ENCODE measurements at regions not wholly inside any gene's neighbourhood (a gene's known extent, or its start where the extent isn't known, plus 50 kb on each side); places are given as distances from the start of the nearest gene placed in this dataset.
"Not testable (repeated sequence)": the region's sequence is repeated elsewhere in the genome, so short reads cannot be mapped to it uniquely, and the experiment has no call there.

- DNase-seq (ENCODE audit: low spot score) = not testable (repeated sequence)
Measured at GRCh38 chr4:3633277-3633676, 101.1 kb upstream of the LRPAP1 start.

- DNase-seq (ENCODE audit: low spot score) = not testable (repeated sequence)
Measured at GRCh38 chr4:3632794-3633193, 100.6 kb upstream of the LRPAP1 start.

GRCh38 chr4:3631544-3632266, 99.5 kb upstream of the LRPAP1 start:
- not testable (repeated sequence) for DNase-seq (ENCODE audit: low spot score)

GRCh38 chr4:3630598-3631543, 98.6 kb upstream of the LRPAP1 start:
- no peak for DNase-seq (ENCODE audit: low spot score)

GRCh38 chr4:3630136-3630597, 97.9 kb upstream of the LRPAP1 start:
- DNase-seq (ENCODE audit: low spot score) = no peak

GRCh38 chr4:3629665-3630064, 97.4 kb upstream of the LRPAP1 start:
- DNase-seq (ENCODE audit: low spot score) = no peak

- not testable (repeated sequence) for DNase-seq (ENCODE audit: low spot score)
Measured at GRCh38 chr4:3629176-3629575, 97.0 kb upstream of the LRPAP1 start.

GRCh38 chr4:3628868-3629175, 96.6 kb upstream of the LRPAP1 start:
- DNase-seq (ENCODE audit: low spot score) = no peak

- not testable (repeated sequence) for DNase-seq (ENCODE audit: low spot score)
Measured at GRCh38 chr4:3627967-3628867, 96.0 kb upstream of the LRPAP1 start.

- not testable (repeated sequence) for DNase-seq (ENCODE audit: low spot score)
Measured at GRCh38 chr4:3627456-3627855, 95.2 kb upstream of the LRPAP1 start.

- DNase-seq (ENCODE audit: low spot score) = not testable (repeated sequence)
Measured at GRCh38 chr4:3626131-3626884, 94.1 kb upstream of the LRPAP1 start.

- DNase-seq (ENCODE audit: low spot score) = not testable (repeated sequence)
Measured at GRCh38 chr4:3625286-3625875, 93.2 kb upstream of the LRPAP1 start.

- DNase-seq (ENCODE audit: low spot score) = not testable (repeated sequence)
Measured at GRCh38 chr4:3623809-3624329, 91.6 kb upstream of the LRPAP1 start.

- DNase-seq (ENCODE audit: low spot score) = no peak
Measured at GRCh38 chr4:3623106-3623505, 90.9 kb upstream of the LRPAP1 start.

GRCh38 chr4:3620365-3620764, 88.1 kb upstream of the LRPAP1 start:
- not testable (repeated sequence) for DNase-seq (ENCODE audit: low spot score)

- DNase-seq (ENCODE audit: low spot score) = not testable (repeated sequence)
Measured at GRCh38 chr4:3619698-3620097, 87.5 kb upstream of the LRPAP1 start.

GRCh38 chr4:3618341-3618740, 86.1 kb upstream of the LRPAP1 start:
- not testable (repeated sequence) for DNase-seq (ENCODE audit: low spot score)

- DNase-seq (ENCODE audit: low spot score) = no peak
Measured at GRCh38 chr4:3615386-3616286, 83.4 kb upstream of the LRPAP1 start.

- DNase-seq (ENCODE audit: low spot score) = no peak
Measured at GRCh38 chr4:3614731-3614980, 82.4 kb upstream of the LRPAP1 start.

Data from RKO (cell line).